Neural progenitor cell (in vitro differentiated cells): ENCODE measurements at regions not wholly inside any gene's neighbourhood (a gene's known extent, or its start where the extent isn't known, plus 50 kb on each side); places are given as distances from the start of the nearest gene placed in this dataset.

ENCODE experiments used
- EZH2 ChIP-seq: fragments of 200-600 bp; sonication (generic); IDR thresholded peaks from 2 replicates; pipeline ENCODE4 v1.6.1; 2017; ENCODE audit warnings: antibody characterized with exemption, mild to moderate bottlenecking, moderate library complexity
- TF ChIP-seq, protein P1 (sequence below): fragments of 200-600 bp; sonication (generic); IDR thresholded peaks from 2 replicates; pipeline ENCODE4 v1.5.1; 2017; ENCODE audit warnings: antibody characterized with exemption, mild to moderate bottlenecking

DNA sequence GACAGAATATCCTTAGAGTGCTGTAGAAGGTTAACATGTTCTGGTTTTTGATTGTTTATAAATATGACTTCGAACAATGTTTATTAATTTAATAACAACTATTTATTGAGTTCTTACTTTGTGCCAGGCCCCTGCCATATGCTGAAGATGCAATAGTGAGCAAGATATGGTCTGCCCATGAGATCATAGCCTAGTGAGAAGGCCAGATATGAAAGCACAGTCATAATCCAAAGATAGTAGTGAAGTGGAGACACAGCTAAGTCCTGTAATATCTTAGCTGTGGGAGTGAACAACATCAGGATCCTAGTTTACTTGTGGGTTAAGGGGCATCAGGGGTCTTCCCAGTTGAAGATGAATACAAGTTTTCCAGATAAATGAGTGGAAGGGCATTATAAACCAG, 189.4 kb upstream of the FBXO33 start:
- TF ChIP-seq, protein P1, sequence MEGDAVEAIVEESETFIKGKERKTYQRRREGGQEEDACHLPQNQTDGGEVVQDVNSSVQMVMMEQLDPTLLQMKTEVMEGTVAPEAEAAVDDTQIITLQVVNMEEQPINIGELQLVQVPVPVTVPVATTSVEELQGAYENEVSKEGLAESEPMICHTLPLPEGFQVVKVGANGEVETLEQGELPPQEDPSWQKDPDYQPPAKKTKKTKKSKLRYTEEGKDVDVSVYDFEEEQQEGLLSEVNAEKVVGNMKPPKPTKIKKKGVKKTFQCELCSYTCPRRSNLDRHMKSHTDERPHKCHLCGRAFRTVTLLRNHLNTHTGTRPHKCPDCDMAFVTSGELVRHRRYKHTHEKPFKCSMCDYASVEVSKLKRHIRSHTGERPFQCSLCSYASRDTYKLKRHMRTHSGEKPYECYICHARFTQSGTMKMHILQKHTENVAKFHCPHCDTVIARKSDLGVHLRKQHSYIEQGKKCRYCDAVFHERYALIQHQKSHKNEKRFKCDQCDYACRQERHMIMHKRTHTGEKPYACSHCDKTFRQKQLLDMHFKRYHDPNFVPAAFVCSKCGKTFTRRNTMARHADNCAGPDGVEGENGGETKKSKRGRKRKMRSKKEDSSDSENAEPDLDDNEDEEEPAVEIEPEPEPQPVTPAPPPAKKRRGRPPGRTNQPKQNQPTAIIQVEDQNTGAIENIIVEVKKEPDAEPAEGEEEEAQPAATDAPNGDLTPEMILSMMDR: no peak
- no peak for TF ChIP-seq EZH2
